ENCODE measurements at regions not wholly inside any gene's neighbourhood (a gene's known extent, or its start where the extent isn't known, plus 50 kb on each side); places are given as distances from the start of the nearest gene placed in this dataset.

GRCh38 chr5:74550927-74551326 is 89.6 kb downstream of the ENC1 start:
- no TSS peak for BruUV-seq (replicated peaks)
- Histone ChIP-seq H3K27me3 (ENCODE audit: control insufficient read depth in 2 of 2, insufficient read depth in 2 of 2, low read length in 2 of 2) (no peaks in the 10 kb centered on the region), H2AFZ (ENCODE audit: low read depth, low read length) (no peak overlapping the region), H3K4me1 (ENCODE audit: control insufficient read depth, extremely low read depth, insufficient read depth, low read length) (no peaks in the 10 kb centered on the region), H3K27ac (ENCODE audit: insufficient read depth, low read depth, low read length) (no peak overlapping the region), H3K4me2 (ENCODE audit: insufficient read depth, low read length) (no peak overlapping the region), H3K4me3 (replicated peaks in 1 of 3; ENCODE audit: insufficient read depth in 1 of 3, low read depth in 1 of 3, low read length in 3 of 3) (no peak overlapping the region), H3K9me3 (replicated peaks; ENCODE audit: control insufficient read depth, insufficient read depth, low read length) (no peaks in the 10 kb centered on the region), H3K9me1 (replicated peaks; ENCODE audit: control insufficient read depth, extremely low read depth, insufficient read depth, low read length) (no peaks in the 10 kb centered on the region), H3K79me2 (ENCODE audit: control insufficient read depth, insufficient read depth, low read length) (no peaks in the 10 kb centered on the region), H3K9ac (replicated peaks; ENCODE audit: extremely low read depth, insufficient read depth, low read length) (no peak overlapping the region), H4K20me1 (replicated peaks; ENCODE audit: control insufficient read depth, extremely low read depth, insufficient read depth, low read length) (no peaks in the 10 kb centered on the region), H3K36me3 (ENCODE audit: control insufficient read depth in 2 of 2, extremely low read depth in 1 of 2, insufficient read depth in 2 of 2, low read length in 2 of 2) (no peaks in the 10 kb centered on the region)
- FAIRE-seq, result no peak
- POLR2A ChIA-PET, result no interaction called here
- CTCF ChIA-PET, result no interaction called here
- TF ChIP-seq CTCF (IDR thresholded peaks at IDR 0.05; ENCODE audit: extremely low read depth in 1 of 2, insufficient read depth in 1 of 2, low read depth in 1 of 2, low read length in 2 of 2), result no peak
- no peak for TF ChIP-seq MAX (IDR thresholded peaks at IDR 0.05; ENCODE audit: insufficient read depth, insufficient read length)
- no peak for TF ChIP-seq MYC (IDR thresholded peaks at IDR 0.05; ENCODE audit: low read depth, low read length)
- TF ChIP-seq JUN (IDR thresholded peaks at IDR 0.05; ENCODE audit: borderline replicate concordance, insufficient read depth, insufficient read length, low read depth), result no peak
- TF ChIP-seq POLR2AphosphoS5 (IDR thresholded peaks at IDR 0.05; ENCODE audit: insufficient read depth, low read depth, low read length), result no peak
- TF ChIP-seq GATA2 (IDR thresholded peaks at IDR 0.05; ENCODE audit: insufficient read depth, insufficient read length, low read depth, low read length), result no peak
- no peak for TF ChIP-seq FOS (IDR thresholded peaks at IDR 0.05; ENCODE audit: borderline replicate concordance, insufficient read depth, low read length)
- TF ChIP-seq POLR2A (IDR thresholded peaks at IDR 0.05; ENCODE audit: low read depth, low read length), result no peak
- no peak for TF ChIP-seq EZH2 (IDR thresholded peaks at IDR 0.05; ENCODE audit: borderline replicate concordance, low read depth, low read length, severe bottlenecking)
- no peak for DNase-seq (ENCODE audit: low read depth, low spot score)
- dilution Hi-C loops (cut with MboI; ENCODE audit: extremely low pct_ligation_motif_present, low sequenced_read_pairs) (no loop called here), intact Hi-C loops (cut with micrococcal nuclease) (no loop called here)

All from endothelial cell of umbilical vein (primary cell).